Gastroesophageal sphincter (tissue), 4 donors: ENCODE measurements at regions not wholly inside any gene's neighbourhood (a gene's known extent, or its start where the extent isn't known, plus 50 kb on each side); places are given as distances from the start of the nearest gene placed in this dataset.
A peak's percentile ranks its signal among the peaks of the same experiment; 100 is the strongest.

ENCODE experiments used
- ATAC-seq: fragments of 150-250 bp; one replicate; pipeline ENCODE4 v1.9.1; 2016; ENCODE audit warnings: mild to moderate bottlenecking, moderate library complexity
- H3K27ac ChIP-seq, 4 donors: fragments of 200-600 bp; sonication (generic) in 3 of 4; 1 replicate in 3 of 4; 2 replicates in 1 of 4; pipeline ENCODE4 v1.5.1; 2016 to 2019
- H3K27me3 ChIP-seq: fragments of 200-600 bp; sonication (generic); one replicate; pipeline ENCODE4 v1.5.1; 2019
- H3K36me3 ChIP-seq, 2 donors: fragments of 200-600 bp; sonication (generic); one replicate each; pipeline ENCODE4 v1.5.1; 2019; ENCODE audit warnings: control low read depth in 1 of 2
- H3K4me1 ChIP-seq, 3 donors: fragments of 200-600 bp; sonication (generic); 1 replicate in 2 of 3; 2 replicates in 1 of 3; pipeline ENCODE4 v1.5.1; 2016 to 2019; ENCODE audit warnings: control low read depth in 2 of 3
- H3K4me3 ChIP-seq, 2 donors: fragments of 200-600 bp; sonication (generic); one replicate each; pipeline ENCODE4 v1.5.1; 2019; ENCODE audit warnings: mild to moderate bottlenecking in 1 of 2, moderate library complexity in 1 of 2
- H3K9me3 ChIP-seq, 3 donors: fragments of 200-600 bp; sonication (generic); one replicate each; pipeline ENCODE4 v1.5.1; 2017 to 2019; ENCODE audit warnings: control low read depth in 2 of 3
- CTCF ChIP-seq, 4 experiments: fragments of 200-600 bp in 2 of 4; fragments of 450-650 bp in 2 of 4; sonication (generic) in 1 of 4; IDR thresholded peaks; one replicate each; pipeline ENCODE4 v1.5.1; 2017 to 2019; ENCODE audit warnings: antibody characterized with exemption in 4 of 4, mild to moderate bottlenecking in 2 of 4, moderate library complexity in 2 of 4
- EP300 ChIP-seq: sonication (generic); formaldehyde crosslinking; IDR thresholded peaks from one replicate; pipeline ENCODE4 v1.6.1; 2017; ENCODE audit warnings: antibody characterized with exemption, mild to moderate bottlenecking
- POLR2A ChIP-seq, 2 donors: fragments of 450-650 bp; IDR thresholded peaks; one replicate each; pipeline ENCODE4 v1.6.1; 2017; ENCODE audit warnings: antibody characterized with exemption in 2 of 2, mild to moderate bottlenecking in 2 of 2, moderate library complexity in 1 of 2
- POLR2AphosphoS5 ChIP-seq: sonication (generic); formaldehyde crosslinking; IDR thresholded peaks from one replicate; pipeline ENCODE4 v1.6.1; 2017; ENCODE audit warnings: antibody characterized with exemption
- WGBS, 2 donors: methylation state at CpG; one replicate each; pipeline ENCODE4 v1.1.5; 2018; ENCODE audit warnings: low coverage in 1 of 2; 5-methylcytosine and 5-hydroxymethylcytosine counted together

GRCh38 chr7:86222806-86223205, 420.9 kb upstream of the GRM3 start:
- ATAC-seq = no peak
- no peak for TF ChIP-seq CTCF (IDR thresholded peaks at IDR 0.05)
- WGBS, 2 donors = 100% methylated on average over 1 of the region's 1 CpG; no CpG with 5 or more reads in 1 of the 2 donors
- H3K27ac ChIP-seq = no peak overlapping the region
- no peaks in the 10 kb centered on the region for H3K4me1 ChIP-seq
- no peak overlapping the region for H3K4me3 ChIP-seq
- H3K36me3 ChIP-seq = no peaks in the 10 kb centered on the region
- peaks cover 0 to 14% (median 0%) of the 10 kb centered on the region in 3 donors for H3K9me3 ChIP-seq
- no peaks in the 10 kb centered on the region for H3K27me3 ChIP-seq

GRCh38 chr7:86214734-86215133, 429.0 kb upstream of the GRM3 start:
- H3K9me3 ChIP-seq = no peaks in the 10 kb centered on the region
- H3K4me3 ChIP-seq = no peak overlapping the region
- no peaks in the 10 kb centered on the region for H3K27me3 ChIP-seq
- no peaks in the 10 kb centered on the region for H3K4me1 ChIP-seq
- no peak for ATAC-seq
- 73 to 85% methylated on average over 4 of the region's 4 CpGs for WGBS, 2 donors
- TF ChIP-seq EP300 (no peak), POLR2A (IDR thresholded peaks at IDR 0.05) (no peak), POLR2AphosphoS5 (no peak)
- no peaks in the 10 kb centered on the region for H3K36me3 ChIP-seq
- no peak overlapping the region for H3K27ac ChIP-seq

- Histone ChIP-seq H3K27me3 (no peaks in the 10 kb centered on the region), H3K4me3 (no peak overlapping the region), H3K4me1 (no peaks in the 10 kb centered on the region), H3K36me3 (no peaks in the 10 kb centered on the region), H3K9me3 (no peaks in the 10 kb centered on the region), H3K27ac (no peak overlapping the region)
- no peak for ATAC-seq
- 64 to 65% methylated on average over 2 of the region's 2 CpGs for WGBS, 2 donors
- TF ChIP-seq POLR2A (IDR thresholded peaks at IDR 0.05) = no peak
- no peak for TF ChIP-seq CTCF (IDR thresholded peaks at IDR 0.05)
- TF ChIP-seq POLR2AphosphoS5 = no peak
- TF ChIP-seq EP300 = no peak
Measured at GRCh38 chr7:86212976-86213375, 430.7 kb upstream of the GRM3 start.

GRCh38 chr7:86209036-86209435, 434.7 kb upstream of the GRM3 start:
- WGBS, 2 donors = 64% methylated on average over 4 of the region's 8 CpGs; no CpG with 5 or more reads in 1 of the 2 donors
- peaks cover 0 to 6% (median 0%) of the 10 kb centered on the region in 3 donors for H3K9me3 ChIP-seq
- H3K4me1 ChIP-seq = no peaks in the 10 kb centered on the region
- H3K4me3 ChIP-seq = no peak overlapping the region
- H3K27me3 ChIP-seq = no peaks in the 10 kb centered on the region
- ATAC-seq = no peak
- H3K27ac ChIP-seq = no peak overlapping the region
- no peaks in the 10 kb centered on the region for H3K36me3 ChIP-seq
- TF ChIP-seq EP300 (no peak), POLR2AphosphoS5 (no peak), CTCF (IDR thresholded peaks at IDR 0.05) (no peak), POLR2A (IDR thresholded peaks at IDR 0.05) (no peak)

GRCh38 chr7:86207740-86208139, 436.0 kb upstream of the GRM3 start:
- Histone ChIP-seq H3K4me1 (no peaks in the 10 kb centered on the region), H3K27me3 (no peaks in the 10 kb centered on the region), H3K27ac (no peak overlapping the region), H3K4me3 (no peak overlapping the region), H3K9me3 (peaks cover 0 to 11% (median 0%) of the 10 kb centered on the region in 3 donors), H3K36me3 (no peaks in the 10 kb centered on the region)
- peak; percentile 28 for ATAC-seq
- TF ChIP-seq POLR2A (IDR thresholded peaks at IDR 0.05) (no peak), POLR2AphosphoS5 (no peak), EP300 (no peak), CTCF (IDR thresholded peaks at IDR 0.05) (no peak)
- 63% methylated on average over 1 of the region's 3 CpGs; no CpG with 5 or more reads in 1 of the 2 donors for WGBS, 2 donors
